ENCODE measurements at regions not wholly inside any gene's neighbourhood (a gene's known extent, or its start where the extent isn't known, plus 50 kb on each side); places are given as distances from the start of the nearest gene placed in this dataset.
"Not testable (repeated sequence)": the region's sequence is repeated elsewhere in the genome, so short reads cannot be mapped to it uniquely, and the experiment has no call there.

- TF ChIP-seq, protein P1, sequence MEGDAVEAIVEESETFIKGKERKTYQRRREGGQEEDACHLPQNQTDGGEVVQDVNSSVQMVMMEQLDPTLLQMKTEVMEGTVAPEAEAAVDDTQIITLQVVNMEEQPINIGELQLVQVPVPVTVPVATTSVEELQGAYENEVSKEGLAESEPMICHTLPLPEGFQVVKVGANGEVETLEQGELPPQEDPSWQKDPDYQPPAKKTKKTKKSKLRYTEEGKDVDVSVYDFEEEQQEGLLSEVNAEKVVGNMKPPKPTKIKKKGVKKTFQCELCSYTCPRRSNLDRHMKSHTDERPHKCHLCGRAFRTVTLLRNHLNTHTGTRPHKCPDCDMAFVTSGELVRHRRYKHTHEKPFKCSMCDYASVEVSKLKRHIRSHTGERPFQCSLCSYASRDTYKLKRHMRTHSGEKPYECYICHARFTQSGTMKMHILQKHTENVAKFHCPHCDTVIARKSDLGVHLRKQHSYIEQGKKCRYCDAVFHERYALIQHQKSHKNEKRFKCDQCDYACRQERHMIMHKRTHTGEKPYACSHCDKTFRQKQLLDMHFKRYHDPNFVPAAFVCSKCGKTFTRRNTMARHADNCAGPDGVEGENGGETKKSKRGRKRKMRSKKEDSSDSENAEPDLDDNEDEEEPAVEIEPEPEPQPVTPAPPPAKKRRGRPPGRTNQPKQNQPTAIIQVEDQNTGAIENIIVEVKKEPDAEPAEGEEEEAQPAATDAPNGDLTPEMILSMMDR (IDR thresholded peaks at IDR 0.05) = not testable (repeated sequence)
- not testable (repeated sequence) for TF ChIP-seq POLR2A (IDR thresholded peaks at IDR 0.05)
Measured at GRCh38 chr16:51831034-51831433, 680.0 kb upstream of the SALL1 start.
